SK-N-SH treated with all-trans-retinoic acid at 6 μM for 48 hours (cell line): ENCODE measurements at regions not wholly inside any gene's neighbourhood (a gene's known extent, or its start where the extent isn't known, plus 50 kb on each side); places are given as distances from the start of the nearest gene placed in this dataset.

Experiments used
- ATAC-seq: fragments of 200-7000 bp; cut with Tn5 transposase; 3 replicates; pipeline ENCODE4 v1.9.1; 2020; ENCODE audit warnings: mild to moderate bottlenecking, moderate library complexity
- BACH2 ChIP-seq: fragments of 250-450 bp; sonication (Bioruptor Pico); IDR thresholded peaks from 2 replicates; pipeline ENCODE4 v1.9.0; 2021; ENCODE audit warnings: mild to moderate bottlenecking, borderline replicate concordance
- CSDC2 ChIP-seq: fragments of 250-450 bp; sonication (Bioruptor Pico); IDR thresholded peaks from 2 replicates; pipeline ENCODE4 v1.5.0; 2020; ENCODE audit warnings: mild to moderate bottlenecking, moderate library complexity
- ESRRG ChIP-seq: fragments of 250-450 bp; sonication (Bioruptor Pico); IDR thresholded peaks from 2 replicates; pipeline ENCODE4 v1.6.1; 2021; ENCODE audit warnings: mild to moderate bottlenecking
- GLIS3 ChIP-seq: fragments of 250-450 bp; sonication (Bioruptor Pico); IDR thresholded peaks from 2 replicates; pipeline ENCODE4 v1.5.0; 2020; ENCODE audit warnings: mild to moderate bottlenecking, moderate library complexity
- ISL1 ChIP-seq: fragments of 250-450 bp; sonication (Bioruptor Pico); IDR thresholded peaks from 2 replicates; pipeline ENCODE4 v2.1.2; 2022; ENCODE audit warnings: mild to moderate bottlenecking, moderate library complexity
- OSR1 ChIP-seq: fragments of 250-450 bp; sonication (Bioruptor Pico); IDR thresholded peaks from 2 replicates; pipeline ENCODE4 v1.8.0; 2022; ENCODE audit warnings: moderate library complexity, mild to moderate bottlenecking, inconsistent platforms
- PPARA ChIP-seq: fragments of 250-450 bp; sonication (Bioruptor Pico); IDR thresholded peaks from 2 replicates; pipeline ENCODE4 v1.5.0; 2020; ENCODE audit warnings: mild to moderate bottlenecking, borderline replicate concordance
- RARB ChIP-seq: fragments of 250-450 bp; sonication (Bioruptor Pico); IDR thresholded peaks from 2 replicates; pipeline ENCODE4 v1.8.0; 2021; ENCODE audit warnings: mild to moderate bottlenecking, moderate library complexity
- SNAI2 ChIP-seq: fragments of 250-450 bp; sonication (Bioruptor Pico); IDR thresholded peaks from 2 replicates; pipeline ENCODE4 v1.5.0; 2020; ENCODE audit warnings: mild to moderate bottlenecking, moderate library complexity
- TCF4 ChIP-seq: fragments of 250-450 bp; sonication (Bioruptor Pico); IDR thresholded peaks from 2 replicates; pipeline ENCODE4 v1.8.0; 2021; ENCODE audit warnings: mild to moderate bottlenecking, moderate library complexity, borderline replicate concordance
- TOX ChIP-seq: fragments of 250-450 bp; sonication (Bioruptor Pico); IDR thresholded peaks from 2 replicates; pipeline ENCODE4 v1.8.0; 2021; ENCODE audit warnings: mild to moderate bottlenecking, moderate library complexity, borderline replicate concordance
- ZFP3 ChIP-seq: fragments of 250-450 bp; sonication (Bioruptor Pico); IDR thresholded peaks from 2 replicates; pipeline ENCODE4 v1.5.0; 2020; ENCODE audit warnings: mild to moderate bottlenecking, moderate library complexity
- ZFP30 ChIP-seq: fragments of 450-650 bp; formaldehyde crosslinking; IDR thresholded peaks from 2 replicates; pipeline ENCODE4 v1.5.0; 2022; ENCODE audit warnings: mild to moderate bottlenecking, moderate library complexity
- ZNF70 ChIP-seq: fragments of 450-650 bp; formaldehyde crosslinking; IDR thresholded peaks from 2 replicates; pipeline ENCODE4 v1.5.0; 2020; ENCODE audit warnings: mild to moderate bottlenecking, moderate library complexity
- ZNF8 ChIP-seq: fragments of 450-650 bp; formaldehyde crosslinking; IDR thresholded peaks from 2 replicates; pipeline ENCODE4 v1.5.0; 2020; ENCODE audit warnings: mild to moderate bottlenecking, moderate library complexity
- TF ChIP-seq, protein P1 (sequence below): fragments of 250-450 bp; sonication (Bioruptor Pico); IDR thresholded peaks from 2 replicates; pipeline ENCODE4 v1.8.0; 2021; ENCODE audit warnings: low read depth, mild to moderate bottlenecking, moderate library complexity, borderline replicate concordance
- TF ChIP-seq, protein P2 (sequence below): fragments of 250-450 bp; sonication (Bioruptor Pico); IDR thresholded peaks from 2 replicates; pipeline ENCODE4 v1.8.0; 2020; ENCODE audit warnings: mild to moderate bottlenecking, moderate library complexity, borderline replicate concordance
- TF ChIP-seq, protein P3 (sequence below): fragments of 250-450 bp; sonication (Bioruptor Pico); IDR thresholded peaks from 2 replicates; pipeline ENCODE4 v1.5.1; 2020; ENCODE audit warnings: low read depth, mild to moderate bottlenecking, moderate library complexity
- TF ChIP-seq, protein P4 (sequence below): fragments of 250-450 bp; sonication (Bioruptor Pico); IDR thresholded peaks from 2 replicates; pipeline ENCODE4 v1.5.0; 2020; ENCODE audit warnings: mild to moderate bottlenecking, moderate library complexity

DNA sequence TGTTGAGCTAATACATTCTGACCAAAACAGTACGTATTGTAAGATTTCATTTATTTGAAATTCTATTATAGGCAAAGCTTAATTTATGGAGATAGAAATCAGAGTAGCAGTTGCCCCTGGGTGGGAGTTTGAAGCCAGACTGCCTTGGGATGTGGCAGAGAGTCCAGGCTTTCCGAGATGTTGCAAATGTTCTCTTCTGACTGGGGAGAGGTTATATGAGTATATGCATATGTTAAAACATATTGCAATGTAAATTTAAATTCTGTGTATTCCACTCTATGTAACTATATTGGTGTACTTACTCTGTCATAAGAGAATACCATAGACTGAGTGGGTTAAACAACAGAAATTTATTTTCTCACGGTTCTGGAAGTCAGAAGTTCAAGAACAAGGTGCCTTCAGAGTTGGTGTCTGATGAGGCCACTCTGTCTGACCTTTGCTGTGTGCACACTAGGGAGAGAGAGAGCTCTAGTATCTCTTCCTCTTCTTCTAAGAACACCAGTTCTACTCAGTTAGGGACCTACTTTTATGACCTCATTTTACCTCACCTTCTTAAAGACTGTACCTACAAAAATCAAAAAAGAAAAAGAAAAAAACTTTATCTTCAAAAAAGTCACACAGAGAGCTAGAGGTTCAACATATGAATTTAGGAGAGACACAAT, 299.3 kb upstream of the HS3ST1 start:
- no peak for ATAC-seq
- TF ChIP-seq BACH2 (CRISPR knock-in tag) (no peak), ZNF70 (CRISPR knock-in tag) (no peak), RARB (CRISPR knock-in tag) (no peak), ISL1 (no peak)
- TF ChIP-seq, protein P1, sequence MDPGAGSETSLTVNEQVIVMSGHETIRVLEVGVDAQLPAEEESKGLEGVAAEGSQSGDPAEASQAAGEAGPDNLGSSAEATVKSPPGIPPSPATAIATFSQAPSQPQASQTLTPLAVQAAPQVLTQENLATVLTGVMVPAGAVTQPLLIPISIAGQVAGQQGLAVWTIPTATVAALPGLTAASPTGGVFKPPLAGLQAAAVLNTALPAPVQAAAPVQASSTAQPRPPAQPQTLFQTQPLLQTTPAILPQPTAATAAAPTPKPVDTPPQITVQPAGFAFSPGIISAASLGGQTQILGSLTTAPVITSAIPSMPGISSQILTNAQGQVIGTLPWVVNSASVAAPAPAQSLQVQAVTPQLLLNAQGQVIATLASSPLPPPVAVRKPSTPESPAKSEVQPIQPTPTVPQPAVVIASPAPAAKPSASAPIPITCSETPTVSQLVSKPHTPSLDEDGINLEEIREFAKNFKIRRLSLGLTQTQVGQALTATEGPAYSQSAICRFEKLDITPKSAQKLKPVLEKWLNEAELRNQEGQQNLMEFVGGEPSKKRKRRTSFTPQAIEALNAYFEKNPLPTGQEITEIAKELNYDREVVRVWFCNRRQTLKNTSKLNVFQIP (CRISPR knock-in tag), result no peak
- TF ChIP-seq, all 23 proteins: peak for 0

DNA sequence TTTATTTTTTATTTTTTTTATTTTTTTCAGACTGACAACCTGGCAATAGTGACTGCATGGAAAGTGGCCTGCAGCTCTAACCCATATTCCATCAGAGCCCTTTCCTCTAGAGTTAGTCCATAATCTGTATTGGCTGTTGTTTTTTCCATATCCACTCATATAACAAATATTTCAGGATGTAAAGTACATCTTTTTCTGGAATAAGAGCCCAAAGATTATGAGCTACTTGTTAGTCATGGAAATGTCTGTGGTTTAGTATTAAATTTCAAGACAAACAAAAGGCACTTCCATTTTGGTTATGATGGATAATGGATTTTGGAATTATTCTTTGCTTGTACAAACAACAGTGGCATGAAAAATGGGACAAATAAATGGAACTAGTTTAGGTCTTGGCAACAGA, 296.0 kb upstream of the HS3ST1 start:
- ATAC-seq, result no peak
- TF ChIP-seq SNAI2, result no peak
- TF ChIP-seq ZNF8 (CRISPR knock-in tag), result no peak
- TF ChIP-seq, protein P1 (CRISPR knock-in tag), result no peak
- no peak for TF ChIP-seq TCF4 (CRISPR knock-in tag)
- no peak for TF ChIP-seq ESRRG
- TF ChIP-seq, protein P2, sequence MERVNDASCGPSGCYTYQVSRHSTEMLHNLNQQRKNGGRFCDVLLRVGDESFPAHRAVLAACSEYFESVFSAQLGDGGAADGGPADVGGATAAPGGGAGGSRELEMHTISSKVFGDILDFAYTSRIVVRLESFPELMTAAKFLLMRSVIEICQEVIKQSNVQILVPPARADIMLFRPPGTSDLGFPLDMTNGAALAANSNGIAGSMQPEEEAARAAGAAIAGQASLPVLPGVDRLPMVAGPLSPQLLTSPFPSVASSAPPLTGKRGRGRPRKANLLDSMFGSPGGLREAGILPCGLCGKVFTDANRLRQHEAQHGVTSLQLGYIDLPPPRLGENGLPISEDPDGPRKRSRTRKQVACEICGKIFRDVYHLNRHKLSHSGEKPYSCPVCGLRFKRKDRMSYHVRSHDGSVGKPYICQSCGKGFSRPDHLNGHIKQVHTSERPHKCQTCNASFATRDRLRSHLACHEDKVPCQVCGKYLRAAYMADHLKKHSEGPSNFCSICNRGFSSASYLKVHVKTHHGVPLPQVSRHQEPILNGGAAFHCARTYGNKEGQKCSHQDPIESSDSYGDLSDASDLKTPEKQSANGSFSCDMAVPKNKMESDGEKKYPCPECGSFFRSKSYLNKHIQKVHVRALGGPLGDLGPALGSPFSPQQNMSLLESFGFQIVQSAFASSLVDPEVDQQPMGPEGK (CRISPR knock-in tag), result no peak
- no peak for TF ChIP-seq TOX (CRISPR knock-in tag)
- no peak for TF ChIP-seq ZNF70 (CRISPR knock-in tag)
- TF ChIP-seq, all 23 proteins: peak for 0

DNA sequence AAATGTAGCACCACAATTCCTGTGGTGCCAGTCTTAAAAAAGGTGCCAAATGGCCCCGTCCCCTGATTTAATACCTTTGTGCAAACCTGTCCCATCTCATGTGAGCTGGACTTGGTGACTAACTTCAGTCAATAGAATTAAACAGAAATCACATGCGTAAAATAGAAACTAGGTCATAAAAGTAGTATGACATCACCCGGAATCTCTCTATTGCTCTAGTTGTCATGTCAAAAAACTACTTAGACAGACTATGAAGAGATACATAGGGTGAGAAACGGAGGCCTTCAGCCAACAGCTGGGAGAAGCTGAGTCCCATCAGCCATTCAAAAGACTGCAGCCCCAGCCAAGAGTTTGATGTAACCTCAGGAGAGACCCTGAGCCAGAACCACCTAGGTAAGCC, 293.5 kb upstream of the HS3ST1 start:
- no peak for TF ChIP-seq RARB (CRISPR knock-in tag)
- TF ChIP-seq ESRRG, result no peak
- no peak for TF ChIP-seq TOX (CRISPR knock-in tag)
- no peak for TF ChIP-seq ZNF70 (CRISPR knock-in tag)
- TF ChIP-seq, protein P3, sequence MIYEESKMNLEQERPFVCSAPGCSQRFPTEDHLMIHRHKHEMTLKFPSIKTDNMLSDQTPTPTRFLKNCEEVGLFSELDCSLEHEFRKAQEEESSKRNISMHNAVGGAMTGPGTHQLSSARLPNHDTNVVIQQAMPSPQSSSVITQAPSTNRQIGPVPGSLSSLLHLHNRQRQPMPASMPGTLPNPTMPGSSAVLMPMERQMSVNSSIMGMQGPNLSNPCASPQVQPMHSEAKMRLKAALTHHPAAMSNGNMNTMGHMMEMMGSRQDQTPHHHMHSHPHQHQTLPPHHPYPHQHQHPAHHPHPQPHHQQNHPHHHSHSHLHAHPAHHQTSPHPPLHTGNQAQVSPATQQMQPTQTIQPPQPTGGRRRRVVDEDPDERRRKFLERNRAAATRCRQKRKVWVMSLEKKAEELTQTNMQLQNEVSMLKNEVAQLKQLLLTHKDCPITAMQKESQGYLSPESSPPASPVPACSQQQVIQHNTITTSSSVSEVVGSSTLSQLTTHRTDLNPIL (CRISPR knock-in tag), result no peak
- no peak for ATAC-seq

DNA sequence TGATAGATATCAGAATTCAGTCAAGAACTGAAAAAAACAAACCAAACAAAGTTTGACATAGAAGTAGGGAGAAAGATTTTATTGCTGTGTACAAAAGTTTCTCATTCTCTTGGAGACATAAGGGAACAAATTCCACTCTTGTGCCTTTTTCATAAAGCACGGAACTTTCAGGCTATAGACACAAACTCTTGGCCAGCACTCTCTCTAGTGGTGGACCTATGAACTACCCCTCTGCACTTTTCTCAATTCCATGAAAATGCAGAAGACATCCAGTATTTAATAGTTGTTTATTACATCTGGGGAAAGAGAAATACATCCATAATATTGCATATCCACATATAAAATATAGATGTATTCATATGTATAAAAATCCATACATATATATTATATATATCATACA, 291.6 kb upstream of the HS3ST1 start:
- no peak for TF ChIP-seq TOX (CRISPR knock-in tag)
- TF ChIP-seq BACH2 (CRISPR knock-in tag), result no peak
- TF ChIP-seq CSDC2 (CRISPR knock-in tag), result no peak
- no peak for TF ChIP-seq ZNF8 (CRISPR knock-in tag)
- no peak for TF ChIP-seq GLIS3 (CRISPR knock-in tag)
- no peak for ATAC-seq

DNA sequence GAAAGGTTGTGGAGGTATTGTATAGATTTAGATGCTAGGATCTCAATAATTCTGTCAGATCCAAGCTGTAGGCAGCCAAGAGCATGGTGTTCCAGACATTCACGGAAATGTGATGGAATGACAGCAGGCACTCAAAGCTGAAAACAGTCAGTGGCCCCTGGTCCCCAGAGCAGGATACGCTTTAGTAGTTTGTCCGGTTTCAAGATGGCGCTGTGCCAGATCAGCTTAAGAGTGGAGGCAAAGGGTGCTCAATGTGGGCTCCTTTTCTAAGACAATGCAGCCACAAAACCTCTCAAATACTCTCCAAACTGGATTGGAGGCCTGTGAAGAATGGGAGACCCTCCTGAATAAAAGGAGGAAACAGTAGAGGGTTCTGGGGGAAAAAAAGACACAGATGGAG, 291.2 kb upstream of the HS3ST1 start:
- TF ChIP-seq ZNF8 (CRISPR knock-in tag) (no peak), GLIS3 (CRISPR knock-in tag) (no peak), ZFP3 (CRISPR knock-in tag) (no peak)
- ATAC-seq, result no peak

DNA sequence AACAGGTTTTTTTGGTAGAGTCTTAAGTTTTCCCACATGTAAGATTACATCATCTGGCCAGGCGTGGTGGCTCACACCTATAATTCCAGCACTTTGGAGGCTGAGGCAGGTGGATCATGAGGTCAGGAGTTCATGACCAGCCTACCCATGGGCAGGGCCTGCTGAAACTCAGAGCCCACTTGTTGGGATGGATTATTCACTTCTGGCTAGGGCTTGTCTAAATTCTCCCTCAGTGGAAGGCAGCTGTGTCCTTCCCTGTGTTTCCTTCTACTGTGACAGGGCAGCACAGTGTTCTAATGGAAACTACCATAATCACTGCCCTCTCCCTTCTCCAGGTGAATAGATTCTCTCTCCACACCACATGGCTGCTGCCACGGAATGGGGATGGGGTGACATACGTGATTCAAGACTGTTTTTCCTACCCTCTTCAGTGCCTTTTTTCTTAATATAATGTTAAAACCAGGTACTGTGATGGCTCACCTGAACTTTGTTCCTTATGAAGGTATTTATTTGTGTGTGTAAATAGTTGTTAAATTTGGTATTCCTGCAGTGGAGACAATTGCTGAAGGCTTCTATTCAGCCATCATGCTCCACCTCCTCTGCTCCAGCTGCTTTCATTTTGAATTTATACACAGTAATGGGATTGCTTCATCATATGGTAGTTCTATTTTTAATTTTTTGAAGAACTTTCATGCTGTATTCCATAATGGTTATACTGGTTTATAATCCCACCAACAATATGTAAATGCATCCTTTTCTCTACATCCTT, 287.2 kb upstream of the HS3ST1 start:
- no peak for ATAC-seq
- TF ChIP-seq PPARA (CRISPR knock-in tag) (no peak), ZFP30 (CRISPR knock-in tag) (no peak), OSR1 (CRISPR knock-in tag) (no peak), RARB (CRISPR knock-in tag) (no peak), ZNF8 (CRISPR knock-in tag) (no peak), GLIS3 (CRISPR knock-in tag) (no peak), ISL1 (no peak), TOX (CRISPR knock-in tag) (no peak), BACH2 (CRISPR knock-in tag) (no peak)
- TF ChIP-seq, protein P1 (CRISPR knock-in tag), result no peak
- TF ChIP-seq, protein P4, sequence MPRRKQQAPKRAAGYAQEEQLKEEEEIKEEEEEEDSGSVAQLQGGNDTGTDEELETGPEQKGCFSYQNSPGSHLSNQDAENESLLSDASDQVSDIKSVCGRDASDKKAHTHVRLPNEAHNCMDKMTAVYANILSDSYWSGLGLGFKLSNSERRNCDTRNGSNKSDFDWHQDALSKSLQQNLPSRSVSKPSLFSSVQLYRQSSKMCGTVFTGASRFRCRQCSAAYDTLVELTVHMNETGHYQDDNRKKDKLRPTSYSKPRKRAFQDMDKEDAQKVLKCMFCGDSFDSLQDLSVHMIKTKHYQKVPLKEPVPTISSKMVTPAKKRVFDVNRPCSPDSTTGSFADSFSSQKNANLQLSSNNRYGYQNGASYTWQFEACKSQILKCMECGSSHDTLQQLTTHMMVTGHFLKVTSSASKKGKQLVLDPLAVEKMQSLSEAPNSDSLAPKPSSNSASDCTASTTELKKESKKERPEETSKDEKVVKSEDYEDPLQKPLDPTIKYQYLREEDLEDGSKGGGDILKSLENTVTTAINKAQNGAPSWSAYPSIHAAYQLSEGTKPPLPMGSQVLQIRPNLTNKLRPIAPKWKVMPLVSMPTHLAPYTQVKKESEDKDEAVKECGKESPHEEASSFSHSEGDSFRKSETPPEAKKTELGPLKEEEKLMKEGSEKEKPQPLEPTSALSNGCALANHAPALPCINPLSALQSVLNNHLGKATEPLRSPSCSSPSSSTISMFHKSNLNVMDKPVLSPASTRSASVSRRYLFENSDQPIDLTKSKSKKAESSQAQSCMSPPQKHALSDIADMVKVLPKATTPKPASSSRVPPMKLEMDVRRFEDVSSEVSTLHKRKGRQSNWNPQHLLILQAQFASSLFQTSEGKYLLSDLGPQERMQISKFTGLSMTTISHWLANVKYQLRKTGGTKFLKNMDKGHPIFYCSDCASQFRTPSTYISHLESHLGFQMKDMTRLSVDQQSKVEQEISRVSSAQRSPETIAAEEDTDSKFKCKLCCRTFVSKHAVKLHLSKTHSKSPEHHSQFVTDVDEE, result no peak
